ENCODE measurements at regions not wholly inside any gene's neighbourhood (a gene's known extent, or its start where the extent isn't known, plus 50 kb on each side); places are given as distances from the start of the nearest gene placed in this dataset.

DNA sequence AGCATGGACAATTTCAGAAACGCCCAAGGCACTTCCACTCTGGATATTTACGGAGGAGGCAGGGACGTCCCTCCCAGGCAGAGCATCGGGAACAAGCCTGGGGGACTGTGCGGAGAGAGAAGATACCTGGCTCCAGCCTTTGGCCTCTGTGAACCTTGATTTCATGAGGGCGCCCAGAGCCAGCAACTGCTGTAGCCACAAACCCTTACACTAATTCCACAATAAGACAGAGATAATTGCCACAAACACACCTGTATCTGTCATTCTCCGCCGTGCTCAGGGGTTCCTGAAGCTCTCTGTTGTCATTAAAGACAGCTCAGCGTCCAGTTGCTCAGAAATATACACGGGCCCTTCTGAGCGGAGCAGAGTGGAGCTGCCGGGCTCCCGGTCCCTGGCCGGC, 1292.1 kb downstream of the TBC1D22A start:
- TF ChIP-seq CTCF (conservative IDR thresholded peaks at IDR 0.05) = no peak
- H3K27ac ChIP-seq = no peak overlapping the region

- no peak for TF ChIP-seq CTCF (conservative IDR thresholded peaks at IDR 0.05)
- no peak overlapping the region for H3K27ac ChIP-seq
Measured at GRCh38 chr22:48053973-48054372, 1291.5 kb downstream of the TBC1D22A start.

GRCh38 chr22:48053486-48053885, 1291.0 kb downstream of the TBC1D22A start:
- no peak for TF ChIP-seq CTCF (conservative IDR thresholded peaks at IDR 0.05)
- no peak overlapping the region for H3K27ac ChIP-seq

DNA sequence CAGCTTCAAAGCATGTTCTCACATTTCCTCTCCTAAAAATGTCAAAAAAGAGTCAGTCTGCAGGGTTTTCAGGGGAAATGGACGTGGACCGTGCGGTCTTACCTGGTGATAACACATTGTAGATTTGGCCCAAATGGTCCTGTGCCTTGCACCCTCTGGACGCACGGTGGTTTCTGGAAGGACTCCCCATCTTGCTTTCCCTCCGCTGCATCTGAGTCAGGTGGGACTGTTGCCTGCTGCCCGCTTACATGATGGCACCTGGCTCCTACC, 1290.1 kb downstream of the TBC1D22A start:
- no peak for TF ChIP-seq CTCF (conservative IDR thresholded peaks at IDR 0.05)

GRCh38 chr22:48051796-48052620, 1289.6 kb downstream of the TBC1D22A start:
- no peak for TF ChIP-seq CTCF (conservative IDR thresholded peaks at IDR 0.05)
- H3K27ac ChIP-seq = no peak overlapping the region

More for the DNA sequence above, 1290.1 kb downstream of the TBC1D22A start:
- no peak overlapping the region for H3K27ac ChIP-seq

GRCh38 chr22:48050836-48051235, 1288.4 kb downstream of the TBC1D22A start:
- TF ChIP-seq CTCF (conservative IDR thresholded peaks at IDR 0.05) = no peak
- H3K27ac ChIP-seq = no peak overlapping the region

DNA sequence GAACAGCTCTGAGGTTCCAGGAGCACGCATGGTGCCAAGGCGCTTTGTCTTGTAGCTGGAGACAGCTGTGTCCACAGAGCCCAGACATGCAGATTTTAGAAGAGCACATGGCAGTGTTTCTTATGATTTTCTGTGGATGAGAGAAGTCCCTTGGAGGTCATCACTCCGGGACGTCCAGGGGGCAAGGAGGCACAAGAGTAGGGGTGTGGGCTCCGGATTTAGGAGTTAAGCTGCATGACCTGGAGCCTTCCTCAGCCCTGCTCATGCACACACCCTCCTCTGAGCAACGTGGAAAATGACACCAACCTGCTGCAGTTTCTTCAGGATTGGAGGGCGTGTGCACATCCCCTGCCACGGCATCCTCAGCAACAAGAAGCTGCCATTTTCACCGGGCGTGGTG, 1286.7 kb downstream of the TBC1D22A start:
- H3K27ac ChIP-seq = no peak overlapping the region
- TF ChIP-seq CTCF (conservative IDR thresholded peaks at IDR 0.05) = no peak

Measured in VCaP (cell line).